ENCODE measurements at regions not wholly inside any gene's neighbourhood (a gene's known extent, or its start where the extent isn't known, plus 50 kb on each side); places are given as distances from the start of the nearest gene placed in this dataset.

- H2BK12ac ChIP-seq (ENCODE audit: low read depth, low read length): no peak overlapping the region
- H2BK15ac ChIP-seq (ENCODE audit: low read length): no peak overlapping the region
- no peak overlapping the region for H3K9ac ChIP-seq (replicated peaks in 1 of 4; ENCODE audit: extremely low read depth in 1 of 4, low read depth in 3 of 4, low read length in 3 of 4)
- H3K9me3 ChIP-seq (ENCODE audit: insufficient read depth in 2 of 2, low read depth in 1 of 2, low read length in 1 of 2): no peaks in the 10 kb centered on the region
- TF ChIP-seq, protein P1, sequence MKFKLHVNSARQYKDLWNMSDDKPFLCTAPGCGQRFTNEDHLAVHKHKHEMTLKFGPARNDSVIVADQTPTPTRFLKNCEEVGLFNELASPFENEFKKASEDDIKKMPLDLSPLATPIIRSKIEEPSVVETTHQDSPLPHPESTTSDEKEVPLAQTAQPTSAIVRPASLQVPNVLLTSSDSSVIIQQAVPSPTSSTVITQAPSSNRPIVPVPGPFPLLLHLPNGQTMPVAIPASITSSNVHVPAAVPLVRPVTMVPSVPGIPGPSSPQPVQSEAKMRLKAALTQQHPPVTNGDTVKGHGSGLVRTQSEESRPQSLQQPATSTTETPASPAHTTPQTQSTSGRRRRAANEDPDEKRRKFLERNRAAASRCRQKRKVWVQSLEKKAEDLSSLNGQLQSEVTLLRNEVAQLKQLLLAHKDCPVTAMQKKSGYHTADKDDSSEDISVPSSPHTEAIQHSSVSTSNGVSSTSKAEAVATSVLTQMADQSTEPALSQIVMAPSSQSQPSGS (IDR thresholded peaks at IDR 0.05; ENCODE audit: low read length): no peak
- TF ChIP-seq YY1 (IDR thresholded peaks at IDR 0.05; ENCODE audit: low read depth, low read length) (no peak), ZNF274 (IDR thresholded peaks at IDR 0.05; ENCODE audit: borderline replicate concordance, extremely low read depth, low read length) (no peak), BCL11A (IDR thresholded peaks at IDR 0.05; ENCODE audit: low read depth in 2 of 2, low read length in 2 of 2) (no peak), EGR1 (IDR thresholded peaks at IDR 0.05; ENCODE audit: borderline replicate concordance, low read depth, low read length) (no peak), CBX5 (IDR thresholded peaks at IDR 0.05; ENCODE audit: low read depth, low read length) (no peak), TCF12 (IDR thresholded peaks at IDR 0.05; ENCODE audit: low read depth, low read length) (no peak), SIRT6 (IDR thresholded peaks at IDR 0.05; ENCODE audit: low read length) (no peak)
- no peak overlapping the region for H3K18ac ChIP-seq (ENCODE audit: extremely low read depth, low read length)
- H4K20me1 ChIP-seq (replicated peaks in 1 of 2; ENCODE audit: control insufficient read depth in 1 of 2, insufficient read depth in 2 of 2, low read length in 2 of 2): no peaks in the 10 kb centered on the region
- no peaks in the 10 kb centered on the region for H3K4me1 ChIP-seq (replicated peaks in 1 of 4; ENCODE audit: control insufficient read depth in 3 of 4, insufficient read depth in 4 of 4, low read length in 3 of 4)
- peaks cover 2% of the 10 kb centered on the region; the same call in 1 of the 2 replicates for H3K23me2 ChIP-seq (ENCODE audit: low read depth, low read length)
- H3K4me2 ChIP-seq (ENCODE audit: insufficient read depth in 1 of 2, low read depth in 2 of 2, low read length in 2 of 2): no peak overlapping the region
- H2BK20ac ChIP-seq (ENCODE audit: low read length): no peak overlapping the region
- H3K56ac ChIP-seq (replicated peaks; ENCODE audit: insufficient read length, low read depth, low read length): no peak overlapping the region
- H3K23ac ChIP-seq (ENCODE audit: insufficient read length): no peak overlapping the region
- H3K4me3 ChIP-seq (ENCODE audit: extremely low read depth in 1 of 4, insufficient read depth in 2 of 4, low read depth in 3 of 4, low read length in 4 of 4): no peak overlapping the region
- H3K14ac ChIP-seq (ENCODE audit: insufficient read length): no peak overlapping the region
- no peaks in the 10 kb centered on the region for H3K36me3 ChIP-seq (ENCODE audit: control insufficient read depth in 2 of 4, insufficient read depth in 4 of 4, low read length in 3 of 4)
- H4K5ac ChIP-seq (ENCODE audit: insufficient read length, low read depth, low read length): no peak overlapping the region
- H3K4ac ChIP-seq (replicated peaks; ENCODE audit: insufficient read length, low read depth, low read length): no peak overlapping the region
- no peaks in the 10 kb centered on the region for H3K27me3 ChIP-seq (replicated peaks in 1 of 4; ENCODE audit: control insufficient read depth in 3 of 4, extremely low read depth in 1 of 4, insufficient read depth in 3 of 4, low read length in 3 of 4)
- POLR2A ChIA-PET (ENCODE audit: partially characterized antibody): no interaction called here
- 93% methylated on average over 8 of the region's 8 CpGs; no CpG with 5 or more reads in 1 of the 2 experiments for WGBS, 2 experiments (ENCODE audit: extremely low coverage in 1 of 2, insufficient coverage in 1 of 2, insufficient read length in 1 of 2, insufficient replicate concordance in 2 of 2, low coverage in 1 of 2, low lambda C conversion rate in 2 of 2, missing lambda C conversion rate in 1 of 2)
- FAIRE-seq: no peak
- no peak overlapping the region for H4K91ac ChIP-seq (replicated peaks; ENCODE audit: insufficient read length, low read length)
- H2BK5ac ChIP-seq (ENCODE audit: low read depth, low read length): no peak overlapping the region
- no peak overlapping the region for H3K27ac ChIP-seq (ENCODE audit: low read depth, low read length)
- no peak overlapping the region for H2BK120ac ChIP-seq (replicated peaks; ENCODE audit: low read depth, low read length)
- no peaks in the 10 kb centered on the region for H3K79me2 ChIP-seq (ENCODE audit: control insufficient read depth in 1 of 2, insufficient read depth in 2 of 2, low read length in 2 of 2)
- CTCF ChIA-PET (ENCODE audit: partially characterized antibody): interaction anchor here (1.1 kb wide), 1 partner anchor 22 kb away, joined by 3 read pairs; no protein-coding TSS in a partner anchor
- no peak for DNase-seq (ENCODE audit: low read depth in 1 of 2, low spot score in 2 of 2)
- H2AK5ac ChIP-seq (ENCODE audit: low read depth, low read length): no peak overlapping the region
- no peaks in the 10 kb centered on the region for H3K79me1 ChIP-seq (ENCODE audit: low read depth, low read length)
- H2AFZ ChIP-seq (ENCODE audit: low read length): no peak overlapping the region
- peak overlapping the region; percentile 77; the same call in 1 of the 2 replicates for H4K8ac ChIP-seq (ENCODE audit: extremely low read depth, insufficient read depth, low read length)
These were observed 199.4 kb downstream of the CYRIA start for GRCh38 chr2:16466133-16466820.

All from H1 (cell line).